ENCODE measurements at regions not wholly inside any gene's neighbourhood (a gene's known extent, or its start where the extent isn't known, plus 50 kb on each side); places are given as distances from the start of the nearest gene placed in this dataset.

- Histone ChIP-seq H3K36me3 (ENCODE audit: insufficient read depth, low read length, poor library complexity, severe bottlenecking) (no peaks in the 10 kb centered on the region), H3K27ac (ENCODE audit: low read depth, low read length, poor library complexity, severe bottlenecking) (no peak overlapping the region), H3K9me3 (ENCODE audit: low read depth, low read length, poor library complexity, severe bottlenecking) (no peaks in the 10 kb centered on the region), H3K27me3 (replicated peaks; ENCODE audit: insufficient read depth, low read depth, low read length, poor library complexity) (no peaks in the 10 kb centered on the region), H3K4me3 (ENCODE audit: low read depth, low read length, poor library complexity, severe bottlenecking) (no peak overlapping the region), H3K4me1 (ENCODE audit: insufficient read depth, low read length, poor library complexity, severe bottlenecking) (no peaks in the 10 kb centered on the region)
- CTCF ChIA-PET: no interaction called here
- no TSS peak for BruUV-seq (replicated peaks)
- intact Hi-C loops (cut with micrococcal nuclease; ENCODE audit: unreplicated experiment): no loop called here
- POLR2A ChIA-PET (ENCODE audit: low non-redundant PET): no interaction called here
- no peak for DNase-seq (ENCODE audit: low spot score)
- TF ChIP-seq EZH2 (IDR thresholded peaks at IDR 0.05; ENCODE audit: borderline replicate concordance, low read depth, low read length, poor library complexity, severe bottlenecking) (no peak), CTCF (conservative IDR thresholded peaks at IDR 0.05; ENCODE audit: low read depth, low read length) (no peak)
Observed at GRCh38 chr6:120141601-120142000, 792.0 kb upstream of the MAN1A1 start.

- ChIA-PET CTCF (no interaction called here), POLR2A (ENCODE audit: low non-redundant PET) (no interaction called here)
- no peaks in the 10 kb centered on the region for H3K36me3 ChIP-seq (ENCODE audit: insufficient read depth, low read length, poor library complexity, severe bottlenecking)
- no peaks in the 10 kb centered on the region for H3K9me3 ChIP-seq (ENCODE audit: low read depth, low read length, poor library complexity, severe bottlenecking)
- no peaks in the 10 kb centered on the region for H3K27me3 ChIP-seq (replicated peaks; ENCODE audit: insufficient read depth, low read depth, low read length, poor library complexity)
- H3K4me3 ChIP-seq (ENCODE audit: low read depth, low read length, poor library complexity, severe bottlenecking): no peak overlapping the region
- no peaks in the 10 kb centered on the region for H3K4me1 ChIP-seq (ENCODE audit: insufficient read depth, low read length, poor library complexity, severe bottlenecking)
- no peak for TF ChIP-seq EZH2 (IDR thresholded peaks at IDR 0.05; ENCODE audit: borderline replicate concordance, low read depth, low read length, poor library complexity, severe bottlenecking)
- intact Hi-C loops (cut with micrococcal nuclease; ENCODE audit: unreplicated experiment): no loop called here
- no TSS peak for BruUV-seq (replicated peaks)
- no peak for DNase-seq (ENCODE audit: low spot score)
- no peak overlapping the region for H3K27ac ChIP-seq (ENCODE audit: low read depth, low read length, poor library complexity, severe bottlenecking)
Observed at GRCh38 chr6:120137492-120137891, 787.9 kb upstream of the MAN1A1 start.

GRCh38 chr6:120129228-120129627 lies 779.7 kb upstream of the MAN1A1 start:
- no peak for DNase-seq (ENCODE audit: low spot score)
- Histone ChIP-seq H3K9me3 (ENCODE audit: low read depth, low read length, poor library complexity, severe bottlenecking) (no peaks in the 10 kb centered on the region), H3K4me1 (ENCODE audit: insufficient read depth, low read length, poor library complexity, severe bottlenecking) (no peaks in the 10 kb centered on the region), H3K27me3 (replicated peaks; ENCODE audit: insufficient read depth, low read depth, low read length, poor library complexity) (no peaks in the 10 kb centered on the region), H3K4me3 (ENCODE audit: low read depth, low read length, poor library complexity, severe bottlenecking) (no peak overlapping the region), H3K36me3 (ENCODE audit: insufficient read depth, low read length, poor library complexity, severe bottlenecking) (no peaks in the 10 kb centered on the region), H3K27ac (ENCODE audit: low read depth, low read length, poor library complexity, severe bottlenecking) (no peak overlapping the region)
- ChIA-PET POLR2A (ENCODE audit: low non-redundant PET) (no interaction called here), CTCF (no interaction called here)
- intact Hi-C loops (cut with micrococcal nuclease; ENCODE audit: unreplicated experiment): no loop called here
- TF ChIP-seq CTCF (conservative IDR thresholded peaks at IDR 0.05; ENCODE audit: low read depth, low read length) (no peak), EZH2 (IDR thresholded peaks at IDR 0.05; ENCODE audit: borderline replicate concordance, low read depth, low read length, poor library complexity, severe bottlenecking) (no peak)
- BruUV-seq (replicated peaks): no TSS peak

- no peaks in the 10 kb centered on the region for H3K4me1 ChIP-seq (ENCODE audit: insufficient read depth, low read length, poor library complexity, severe bottlenecking)
- no TSS peak for BruUV-seq (replicated peaks)
- H3K4me3 ChIP-seq (ENCODE audit: low read depth, low read length, poor library complexity, severe bottlenecking): no peak overlapping the region
- CTCF ChIA-PET: no interaction called here
- H3K27ac ChIP-seq (ENCODE audit: low read depth, low read length, poor library complexity, severe bottlenecking): no peak overlapping the region
- DNase-seq (ENCODE audit: low spot score): no peak
- no peaks in the 10 kb centered on the region for H3K36me3 ChIP-seq (ENCODE audit: insufficient read depth, low read length, poor library complexity, severe bottlenecking)
- POLR2A ChIA-PET (ENCODE audit: low non-redundant PET): no interaction called here
- H3K9me3 ChIP-seq (ENCODE audit: low read depth, low read length, poor library complexity, severe bottlenecking): no peaks in the 10 kb centered on the region
- H3K27me3 ChIP-seq (replicated peaks; ENCODE audit: insufficient read depth, low read depth, low read length, poor library complexity): no peaks in the 10 kb centered on the region
- TF ChIP-seq EZH2 (IDR thresholded peaks at IDR 0.05; ENCODE audit: borderline replicate concordance, low read depth, low read length, poor library complexity, severe bottlenecking): no peak
- no peak for TF ChIP-seq CTCF (conservative IDR thresholded peaks at IDR 0.05; ENCODE audit: low read depth, low read length)
- intact Hi-C loops (cut with micrococcal nuclease; ENCODE audit: unreplicated experiment): no loop called here
Observed at GRCh38 chr6:120122401-120122800, 772.8 kb upstream of the MAN1A1 start.
